OCI-LY3 (cell line): ENCODE measurements at regions not wholly inside any gene's neighbourhood (a gene's known extent, or its start where the extent isn't known, plus 50 kb on each side); places are given as distances from the start of the nearest gene placed in this dataset.

Experiments
- EZH2phosphoT487 ChIP-seq: fragments of 200-600 bp; shearing (Covaris generic); IDR thresholded peaks from 2 replicates; pipeline ENCODE4 v1.6.1; 2018; ENCODE audit warnings: antibody characterized with exemption, mixed run types, low read depth
- TF ChIP-seq, protein P1 (sequence below): fragments of 200-600, 300-600 bp; sonication (generic); IDR thresholded peaks from 2 replicates; pipeline ENCODE4 v1.5.1; 2014; ENCODE audit warnings: antibody characterized with exemption, low read length, low read depth

DNA sequence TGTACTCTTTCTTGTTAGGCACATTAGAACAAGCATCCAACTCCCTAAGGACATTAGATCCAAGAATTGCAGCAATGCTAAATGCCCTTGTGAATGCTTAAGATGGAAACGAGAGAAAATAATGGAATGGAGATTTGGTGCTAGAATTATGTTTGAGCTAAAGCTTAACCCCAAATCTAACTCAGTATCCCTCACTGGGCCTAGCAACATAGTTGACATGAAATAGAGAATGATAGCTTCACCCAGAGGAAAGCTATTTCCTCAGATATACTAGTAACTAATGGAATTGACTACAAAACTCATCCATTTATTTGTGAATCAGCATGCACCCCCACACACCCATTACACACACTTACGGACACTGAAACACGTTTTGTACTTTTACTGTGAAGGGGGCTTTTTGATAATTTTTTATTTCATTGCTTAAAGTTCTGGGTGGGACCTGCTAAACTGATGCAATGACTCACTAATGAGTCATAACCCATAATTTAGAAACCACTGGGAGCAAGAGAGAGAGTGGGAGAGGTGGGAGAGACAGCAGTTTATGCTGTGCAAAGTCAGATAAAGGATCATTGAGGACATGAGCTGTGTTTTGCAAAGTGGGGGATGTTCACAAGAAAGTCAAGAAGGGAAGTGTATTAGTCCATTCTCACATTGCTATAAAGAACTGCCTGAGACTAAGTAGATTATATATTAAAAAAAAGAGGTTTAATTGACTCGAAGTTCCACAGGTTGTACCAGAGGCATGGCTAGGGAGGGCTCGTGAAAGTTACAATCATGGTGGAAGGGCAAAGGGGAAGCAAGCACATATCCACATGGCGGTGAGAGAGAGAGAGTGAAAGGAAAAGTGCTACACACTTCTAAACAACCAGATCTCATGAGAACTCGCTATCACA lies 382.7 kb downstream of the SFMBT2 start:
- TF ChIP-seq, protein P1, sequence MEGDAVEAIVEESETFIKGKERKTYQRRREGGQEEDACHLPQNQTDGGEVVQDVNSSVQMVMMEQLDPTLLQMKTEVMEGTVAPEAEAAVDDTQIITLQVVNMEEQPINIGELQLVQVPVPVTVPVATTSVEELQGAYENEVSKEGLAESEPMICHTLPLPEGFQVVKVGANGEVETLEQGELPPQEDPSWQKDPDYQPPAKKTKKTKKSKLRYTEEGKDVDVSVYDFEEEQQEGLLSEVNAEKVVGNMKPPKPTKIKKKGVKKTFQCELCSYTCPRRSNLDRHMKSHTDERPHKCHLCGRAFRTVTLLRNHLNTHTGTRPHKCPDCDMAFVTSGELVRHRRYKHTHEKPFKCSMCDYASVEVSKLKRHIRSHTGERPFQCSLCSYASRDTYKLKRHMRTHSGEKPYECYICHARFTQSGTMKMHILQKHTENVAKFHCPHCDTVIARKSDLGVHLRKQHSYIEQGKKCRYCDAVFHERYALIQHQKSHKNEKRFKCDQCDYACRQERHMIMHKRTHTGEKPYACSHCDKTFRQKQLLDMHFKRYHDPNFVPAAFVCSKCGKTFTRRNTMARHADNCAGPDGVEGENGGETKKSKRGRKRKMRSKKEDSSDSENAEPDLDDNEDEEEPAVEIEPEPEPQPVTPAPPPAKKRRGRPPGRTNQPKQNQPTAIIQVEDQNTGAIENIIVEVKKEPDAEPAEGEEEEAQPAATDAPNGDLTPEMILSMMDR: no peak
- TF ChIP-seq EZH2phosphoT487: no peak
